Keratinocyte (primary cell): ENCODE measurements at regions not wholly inside any gene's neighbourhood (a gene's known extent, or its start where the extent isn't known, plus 50 kb on each side); places are given as distances from the start of the nearest gene placed in this dataset.

Source experiments
- DNase-seq: peaks from one replicate; pipeline ENCODE4 v3.0.0-alpha.2; 2011; ENCODE audit warnings: low read depth, missing footprints, low spot score
- FAIRE-seq: peaks from 2 replicates; lab custom pipeline; 2011; peaks lifted over from hg19 to GRCh38; lab: Jason Lieb, UNC
- H2AFZ ChIP-seq: 2 replicates; pipeline ENCODE4 v1.6.0; 2012; ENCODE audit warnings: low read length, control low read depth, inconsistent platforms; ENCODE audit not compliant: control insufficient read depth
- H3K27ac ChIP-seq: 2 replicates; pipeline ENCODE4 v1.5.1; 2011; ENCODE audit warnings: low read length; ENCODE audit not compliant: control insufficient read depth, insufficient read depth
- H3K27me3 ChIP-seq: 3 replicates; pipeline ENCODE4 v1.6.0; 2011; ENCODE audit warnings: low read length; ENCODE audit not compliant: control insufficient read depth, insufficient read depth; ENCODE audit errors: extremely low read depth
- H3K36me3 ChIP-seq, 2 experiments: 2 replicates in 1 of 2; 3 replicates in 1 of 2; pipeline ENCODE4 v1.5.1; 2011; ENCODE audit warnings: low read length in 2 of 2, mild to moderate bottlenecking in 1 of 2; ENCODE audit not compliant: control insufficient read depth in 2 of 2, insufficient read depth in 2 of 2; ENCODE audit errors: extremely low read depth in 1 of 2
- H3K4me1 ChIP-seq: 3 replicates; pipeline ENCODE4 v1.5.1; 2011; ENCODE audit warnings: low read length; ENCODE audit not compliant: control insufficient read depth, insufficient read depth; ENCODE audit errors: extremely low read depth
- H3K4me2 ChIP-seq: 3 replicates; pipeline ENCODE4 v1.6.0; 2011; ENCODE audit warnings: low read depth, low read length; ENCODE audit not compliant: control insufficient read depth, insufficient read depth; ENCODE audit errors: extremely low read depth
- H3K4me3 ChIP-seq, 3 experiments: fragments of 200-600 bp in 1 of 3; sonication (generic) in 1 of 3; 2 replicates in 2 of 3; 3 replicates in 1 of 3; pipeline ENCODE4 v1.5.1; 2011 to 2016; ENCODE audit warnings: low read length in 3 of 3, mild to moderate bottlenecking in 3 of 3, control low read depth in 2 of 3, inconsistent platforms in 1 of 3, low read depth in 1 of 3, mixed read lengths in 1 of 3, mixed run types in 1 of 3, moderate library complexity in 1 of 3; ENCODE audit not compliant: control insufficient read depth in 2 of 3, insufficient read depth in 2 of 3; ENCODE audit errors: extremely low read depth in 1 of 3
- H3K79me2 ChIP-seq: 2 replicates; pipeline ENCODE4 v1.6.0; 2012; ENCODE audit warnings: low read length; ENCODE audit not compliant: control insufficient read depth, insufficient read depth
- H3K9ac ChIP-seq: 3 replicates; pipeline ENCODE4 v1.6.0; 2011; ENCODE audit warnings: low read length; ENCODE audit not compliant: control insufficient read depth, insufficient read depth; ENCODE audit errors: extremely low read depth
- H3K9me1 ChIP-seq: 3 replicates; pipeline ENCODE4 v1.6.0; 2011; ENCODE audit warnings: low read length; ENCODE audit not compliant: control insufficient read depth, insufficient read depth; ENCODE audit errors: extremely low read depth
- H3K9me3 ChIP-seq: 2 replicates; pipeline ENCODE4 v1.5.1; 2012; ENCODE audit warnings: low read depth, low read length; ENCODE audit not compliant: control insufficient read depth
- H4K20me1 ChIP-seq: 3 replicates; pipeline ENCODE4 v1.6.0; 2011; ENCODE audit warnings: low read length; ENCODE audit not compliant: control insufficient read depth, insufficient read depth; ENCODE audit errors: extremely low read depth
- CTCF ChIP-seq, 3 experiments: IDR thresholded peaks in 1 of 3; conservative IDR thresholded peaks in 1 of 3; optimal IDR thresholded peaks in 1 of 3; 2 replicates in 2 of 3; 3 replicates in 1 of 3; pipeline versions ENCODE3 to v1.5.1; 2011; ENCODE audit warnings: low read length in 3 of 3, mild to moderate bottlenecking in 3 of 3, moderate library complexity in 2 of 3, control low read depth in 1 of 3, inconsistent platforms in 1 of 3; ENCODE audit not compliant: insufficient read depth in 2 of 3; ENCODE audit errors: extremely low read depth in 1 of 3
- EZH2 ChIP-seq: IDR thresholded peaks from one replicate; pipeline ENCODE4 v1.6.1; 2012; ENCODE audit warnings: inconsistent platforms, mild to moderate bottlenecking, low read length, moderate library complexity
- dilution Hi-C: fragments of 300-500 bp; cut with MboI; formaldehyde crosslinking; loops from one replicate; pipeline ENCODE4 v1.7.0; 2020; ENCODE audit warnings: low sequenced_read_pairs; ENCODE audit not compliant: extremely low pct_ligation_motif_present

- H2AFZ ChIP-seq, result no peak overlapping the region
- FAIRE-seq (no peak), DNase-seq (no peak)
- no peak overlapping the region for H3K4me2 ChIP-seq
- no peaks in the 10 kb centered on the region for H3K9me1 ChIP-seq
- H3K9me3 ChIP-seq, result no peaks in the 10 kb centered on the region
- no peaks in the 10 kb centered on the region for H3K27me3 ChIP-seq
- no peaks in the 10 kb centered on the region for H3K79me2 ChIP-seq
- no peaks in the 10 kb centered on the region for H3K4me1 ChIP-seq
- H3K27ac ChIP-seq, result no peak overlapping the region
- no peaks in the 10 kb centered on the region for H4K20me1 ChIP-seq
- TF ChIP-seq EZH2 (no peak), CTCF (optimal IDR thresholded peaks at IDR 0.05 in 1 of 3, IDR thresholded peaks at IDR 0.05 in 1 of 3, conservative IDR thresholded peaks at IDR 0.05 in 1 of 3; ENCODE audit: extremely low read depth in 1 of 3, insufficient read depth in 2 of 3, low read length in 3 of 3) (no peak)
- H3K9ac ChIP-seq, result no peak overlapping the region
- H3K4me3 ChIP-seq, result no peak overlapping the region
- dilution Hi-C loops, result no loop called here
- no peaks in the 10 kb centered on the region for H3K36me3 ChIP-seq
Observed at GRCh38 chr4:144288011-144288903, 147.7 kb upstream of the GYPA start.

DNA sequence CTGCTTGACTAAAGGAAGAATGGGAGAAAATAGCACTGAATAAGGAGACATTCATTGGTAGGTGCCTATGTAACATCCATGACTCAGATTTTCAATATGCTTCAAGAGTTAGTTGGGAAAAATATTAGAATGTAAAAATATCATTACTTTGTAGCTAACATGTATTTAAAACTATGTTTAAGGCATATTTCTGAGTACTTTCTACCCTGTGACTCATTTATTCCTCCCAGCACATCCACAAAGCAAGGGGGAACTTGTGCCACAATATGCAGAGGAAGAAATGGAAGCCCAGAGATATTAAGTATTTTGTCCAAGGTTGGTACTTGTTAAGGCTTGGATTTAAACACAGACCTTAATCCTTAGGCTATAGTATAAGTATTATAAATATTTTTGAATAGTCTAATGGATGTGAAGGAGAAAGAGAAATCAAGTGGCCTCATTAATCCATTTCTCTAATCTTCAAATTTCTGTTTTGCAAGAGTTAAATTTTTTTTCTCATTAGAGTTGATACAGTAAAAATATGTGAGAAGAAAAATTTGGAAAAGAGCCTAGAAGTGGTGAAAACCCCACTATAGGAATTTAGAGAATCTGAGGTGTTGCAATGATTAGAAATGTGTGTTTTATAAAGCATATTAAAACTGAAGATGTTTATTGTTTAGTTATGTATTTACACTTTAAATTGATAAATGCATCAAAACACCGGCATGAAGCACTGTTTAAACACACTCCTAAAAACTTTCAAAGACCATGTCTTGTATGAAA lies 149.3 kb upstream of the GYPA start:
- no peak for FAIRE-seq
- Histone ChIP-seq H3K36me3 (no peaks in the 10 kb centered on the region), H3K4me1 (no peaks in the 10 kb centered on the region), H3K4me3 (no peak overlapping the region), H3K9me1 (no peaks in the 10 kb centered on the region), H3K79me2 (no peaks in the 10 kb centered on the region), H3K27ac (no peak overlapping the region), H3K4me2 (no peak overlapping the region), H3K27me3 (no peaks in the 10 kb centered on the region), H4K20me1 (no peaks in the 10 kb centered on the region), H3K9ac (no peak overlapping the region), H3K9me3 (no peaks in the 10 kb centered on the region), H2AFZ (no peak overlapping the region)
- TF ChIP-seq CTCF (optimal IDR thresholded peaks at IDR 0.05 in 1 of 3, IDR thresholded peaks at IDR 0.05 in 1 of 3, conservative IDR thresholded peaks at IDR 0.05 in 1 of 3; ENCODE audit: extremely low read depth in 1 of 3, insufficient read depth in 2 of 3, low read length in 3 of 3), result no peak
- TF ChIP-seq EZH2, result no peak
- dilution Hi-C loops, result no loop called here
- no peak for DNase-seq
